Adrenal gland (tissue), 9 donors: ENCODE measurements at regions not wholly inside any gene's neighbourhood (a gene's known extent, or its start where the extent isn't known, plus 50 kb on each side); places are given as distances from the start of the nearest gene placed in this dataset.

Experiments used
- DNase-seq, 7 donors: peaks; one replicate each; pipeline ENCODE4 v3.0.0-alpha.2; 2019 to 2020
- H3K27ac ChIP-seq, 5 donors: fragments of 200-600 bp; sonication (generic) in 4 of 5; 1 replicate in 3 of 5; 2 replicates in 2 of 5; pipeline versions ENCODE4 v1.5.1 to v1.8.0; 2016 to 2020; ENCODE audit warnings: mild to moderate bottlenecking in 1 of 5
- H3K27me3 ChIP-seq: fragments of 200-600 bp; 2 replicates; pipeline ENCODE4 v1.8.0; 2021
- H3K36me3 ChIP-seq, 2 donors: fragments of 200-600 bp; replicated peaks in 1 of 2; 1 replicate in 1 of 2; 2 replicates in 1 of 2; pipeline versions ENCODE4 v1.5.1 to v1.8.0; 2018 to 2022
- H3K4me1 ChIP-seq, 2 donors: fragments of 200-600 bp; replicated peaks in 1 of 2; 1 replicate in 1 of 2; 2 replicates in 1 of 2; pipeline versions ENCODE4 v1.5.1 to v1.8.0; 2018 to 2021
- H3K4me3 ChIP-seq, 4 donors: fragments of 200-600 bp; sonication (generic) in 3 of 4; one replicate each; pipeline ENCODE4 v1.5.1; 2016 to 2018
- H3K9me3 ChIP-seq, 3 donors: fragments of 200-600 bp; sonication (generic) in 1 of 3; replicated peaks in 1 of 3; 1 replicate in 2 of 3; 2 replicates in 1 of 3; pipeline versions ENCODE4 v1.5.1 to v1.8.0; 2016 to 2021
- CTCF ChIP-seq, 6 experiments: fragments of 450-650 bp in 4 of 6; fragments of 200-600 bp in 2 of 6; sonication (generic) in 1 of 6; IDR thresholded peaks; 1 replicate in 5 of 6; 2 replicates in 1 of 6; pipeline versions ENCODE4 v1.5.1 to v1.8.0; 2016 to 2021; ENCODE audit warnings: antibody characterized with exemption in 6 of 6, mild to moderate bottlenecking in 2 of 6, moderate library complexity in 1 of 6
- POLR2A ChIP-seq, 2 donors: fragments of 450-650 bp; IDR thresholded peaks; one replicate each; pipeline ENCODE4 v1.6.1; 2017; ENCODE audit warnings: antibody characterized with exemption in 2 of 2, mild to moderate bottlenecking in 2 of 2, moderate library complexity in 1 of 2
- WGBS, 4 donors: extraction: QIAGEN DNeasy Blood & Tissue Kit in 2 of 4; methylation state at CpG; one replicate each; pipeline versions ENCODE4 v1.1.5 to v1.1.7; 2013 to 2017; 5-methylcytosine and 5-hydroxymethylcytosine counted together
- intact Hi-C, 2 donors: fragments of 100-400 bp; cut with DNase I; formaldehyde crosslinking; loops; one replicate each; pipeline versions ENCODE4 v1.14.1 to v1.15.0; 2022 to 2023
- donor health status: healthy with polysubstance abuse.
- donor health status: Bipolar disorder and iron deficiency.
- donor health status: DM: yes; HTN: yes; CAD: no.
- donor health status: DM: no; HTN: no; CAD: no.
- donor health status: DM: no; HTN: no; CAD: no.

- Histone ChIP-seq H3K4me3 (no peak overlapping the region), H3K4me1 (no peaks in the 10 kb centered on the region), H3K9me3 (no peaks in the 10 kb centered on the region), H3K36me3 (no peaks in the 10 kb centered on the region), H3K27ac (no peak overlapping the region), H3K27me3 (peaks cover 14% of the 10 kb centered on the region)
- DNase-seq: no peak
- TF ChIP-seq POLR2A (IDR thresholded peaks at IDR 0.05): no peak
- TF ChIP-seq CTCF (IDR thresholded peaks at IDR 0.05): no peak
- intact Hi-C loops: no loop called here
- WGBS, 4 donors: 73 to 84% (median 80%) methylated on average over 2 of the region's 2 CpGs
Observed at GRCh38 chr16:55052348-55052734, 121.7 kb downstream of the IRX5 start.

GRCh38 chr16:55052741-55053415 lies 122.2 kb downstream of the IRX5 start:
- no peaks in the 10 kb centered on the region for H3K9me3 ChIP-seq
- H3K36me3 ChIP-seq: no peaks in the 10 kb centered on the region
- DNase-seq: peak in 1 of 7 donors; percentile 28
- H3K27ac ChIP-seq: no peak overlapping the region
- 69 to 88% (median 79%) methylated on average over 5 to 11 of the region's 11 CpGs for WGBS, 4 donors
- intact Hi-C loops: no loop called here
- peaks cover 18% of the 10 kb centered on the region for H3K27me3 ChIP-seq
- no peak overlapping the region for H3K4me3 ChIP-seq
- TF ChIP-seq POLR2A (IDR thresholded peaks at IDR 0.05): no peak
- TF ChIP-seq CTCF (IDR thresholded peaks at IDR 0.05): no peak
- H3K4me1 ChIP-seq: no peaks in the 10 kb centered on the region

- no peaks in the 10 kb centered on the region for H3K4me1 ChIP-seq
- H3K27ac ChIP-seq: no peak overlapping the region
- TF ChIP-seq CTCF (IDR thresholded peaks at IDR 0.05) (no peak), POLR2A (IDR thresholded peaks at IDR 0.05) (no peak)
- intact Hi-C loops: no loop called here
- H3K9me3 ChIP-seq: no peaks in the 10 kb centered on the region
- WGBS, 4 donors: 80 to 95% (median 88%) methylated on average over 3 of the region's 3 CpGs
- no peak for DNase-seq
- H3K4me3 ChIP-seq: no peak overlapping the region
- no peaks in the 10 kb centered on the region for H3K36me3 ChIP-seq
- H3K27me3 ChIP-seq: peaks cover 18% of the 10 kb centered on the region
Observed at GRCh38 chr16:55055262-55055661, 124.6 kb downstream of the IRX5 start.

GRCh38 chr16:55056585-55057401 lies 126.1 kb downstream of the IRX5 start:
- intact Hi-C loops: no loop called here
- H3K4me3 ChIP-seq: no peak overlapping the region
- no peak for DNase-seq

More at GRCh38 chr16:55056585-55057401, 126.1 kb downstream of the IRX5 start:
- WGBS, 4 donors: 3 to 6% (median 4%) methylated on average over 16 to 64 of the region's 64 CpGs
- H3K9me3 ChIP-seq: no peaks in the 10 kb centered on the region
- peaks cover 18% of the 10 kb centered on the region for H3K27me3 ChIP-seq
- H3K36me3 ChIP-seq: no peaks in the 10 kb centered on the region
- no peak overlapping the region for H3K27ac ChIP-seq
- no peaks in the 10 kb centered on the region for H3K4me1 ChIP-seq
- no peak for TF ChIP-seq CTCF (IDR thresholded peaks at IDR 0.05)
- TF ChIP-seq POLR2A (IDR thresholded peaks at IDR 0.05): no peak
